Endothelial cell of umbilical vein (primary cell): ENCODE measurements at regions not wholly inside any gene's neighbourhood (a gene's known extent, or its start where the extent isn't known, plus 50 kb on each side); places are given as distances from the start of the nearest gene placed in this dataset.

Source experiments
- BruUV-seq: library from RNA; stranded (reverse); fragments of 400-500 nt; replicated peaks from 2 replicates; lab custom pipeline; 2021; lab: Mats Ljungman, UMichigan
- CTCF ChIA-PET: fragments of 300-600, 350-600 bp; sonication (Branson Sonifier 250); formaldehyde crosslinking; loops from one replicate; lab custom pipeline; 2021; ENCODE audit warnings: antibody characterized with exemption, inconsistent platforms; lab: Charles Lee
- POLR2A ChIA-PET: fragments of 300-600, 350-600 bp; sonication (Branson Sonifier 250); formaldehyde crosslinking; loops from one replicate; lab custom pipeline; 2021; ENCODE audit warnings: antibody characterized with exemption, inconsistent platforms; lab: Charles Lee
- DNase-seq: peaks from one replicate; pipeline ENCODE4 v3.0.0-alpha.2; 2011; ENCODE audit warnings: low read depth, low spot score
- FAIRE-seq: peaks from 2 replicates; lab custom pipeline; 2011; peaks lifted over from hg19 to GRCh38; lab: Jason Lieb, UNC
- H2AFZ ChIP-seq: 2 replicates; pipeline ENCODE4 v1.6.0; 2012; ENCODE audit warnings: low read depth, low read length, control low read depth, inconsistent platforms
- H3K27ac ChIP-seq: 2 replicates; pipeline ENCODE4 v1.5.1; 2011; ENCODE audit warnings: low read depth, mild to moderate bottlenecking, control low read depth, low read length, moderate library complexity; ENCODE audit not compliant: insufficient read depth
- H3K27me3 ChIP-seq, 2 experiments: 2 replicates each; pipeline versions ENCODE4 v1.6.0 to v1.6.1; 2011; ENCODE audit warnings: low read length in 2 of 2, mixed read lengths in 1 of 2; ENCODE audit not compliant: control insufficient read depth in 2 of 2, insufficient read depth in 2 of 2
- H3K36me3 ChIP-seq, 2 experiments: 2 replicates in 1 of 2; 3 replicates in 1 of 2; pipeline ENCODE4 v1.5.1; 2011; ENCODE audit warnings: low read length in 2 of 2, mild to moderate bottlenecking in 1 of 2, moderate library complexity in 1 of 2; ENCODE audit not compliant: control insufficient read depth in 2 of 2, insufficient read depth in 2 of 2; ENCODE audit errors: extremely low read depth in 1 of 2
- H3K4me1 ChIP-seq: 3 replicates; pipeline ENCODE4 v1.5.1; 2011; ENCODE audit warnings: mild to moderate bottlenecking, low read length; ENCODE audit not compliant: control insufficient read depth, insufficient read depth; ENCODE audit errors: extremely low read depth
- H3K4me2 ChIP-seq: 2 replicates; pipeline ENCODE4 v1.6.1; 2011; ENCODE audit warnings: low read length, control low read depth, mixed read lengths; ENCODE audit not compliant: insufficient read depth
- H3K4me3 ChIP-seq, 3 experiments: fragments of 200-600 bp in 1 of 3; sonication (generic), shearing (Covaris generic) in 1 of 3; replicated peaks in 1 of 3; 2 replicates each; pipeline ENCODE4 v1.5.1; 2011 to 2016; ENCODE audit warnings: control low read depth in 3 of 3, low read length in 3 of 3, mild to moderate bottlenecking in 2 of 3, inconsistent platforms in 1 of 3, low read depth in 1 of 3, moderate library complexity in 1 of 3; ENCODE audit not compliant: insufficient read depth in 1 of 3
- H3K79me2 ChIP-seq: 2 replicates; pipeline ENCODE4 v1.6.0; 2012; ENCODE audit warnings: low read length, inconsistent platforms; ENCODE audit not compliant: control insufficient read depth, insufficient read depth
- H3K9ac ChIP-seq: replicated peaks from 2 replicates; pipeline ENCODE3; 2011; ENCODE audit warnings: low read length, control low read depth; ENCODE audit not compliant: insufficient read depth; ENCODE audit errors: extremely low read depth
- H3K9me1 ChIP-seq: replicated peaks from 3 replicates; pipeline ENCODE4 v1.6.0; 2011; ENCODE audit warnings: mild to moderate bottlenecking, low read length; ENCODE audit not compliant: control insufficient read depth, insufficient read depth; ENCODE audit errors: extremely low read depth
- H3K9me3 ChIP-seq: replicated peaks from 2 replicates; pipeline ENCODE4 v1.5.1; 2012; ENCODE audit warnings: low read length, inconsistent platforms; ENCODE audit not compliant: control insufficient read depth, insufficient read depth
- H4K20me1 ChIP-seq: replicated peaks from 2 replicates; pipeline ENCODE3; 2011; ENCODE audit warnings: mild to moderate bottlenecking, low read length; ENCODE audit not compliant: control insufficient read depth, insufficient read depth; ENCODE audit errors: extremely low read depth
- EZH2 ChIP-seq: IDR thresholded peaks from 2 replicates; pipeline ENCODE4 v1.6.1; 2012; ENCODE audit warnings: borderline replicate concordance, low read depth, mild to moderate bottlenecking, moderate library complexity, low read length, inconsistent platforms; ENCODE audit not compliant: severe bottlenecking
- FOS ChIP-seq: IDR thresholded peaks from 2 replicates; pipeline ENCODE4 v1.6.1; 2011; ENCODE audit warnings: mild to moderate bottlenecking, low read length, moderate library complexity, borderline replicate concordance; ENCODE audit not compliant: insufficient read depth
- GATA2 ChIP-seq: IDR thresholded peaks from 2 replicates; pipeline ENCODE4 v1.7.0; 2011; ENCODE audit warnings: low read depth, mild to moderate bottlenecking, moderate library complexity, mixed read lengths, low read length; ENCODE audit not compliant: insufficient read length, insufficient read depth
- JUN ChIP-seq: IDR thresholded peaks from 2 replicates; pipeline ENCODE4 v1.6.1; 2011; ENCODE audit warnings: borderline replicate concordance, low read depth; ENCODE audit not compliant: insufficient read length, insufficient read depth
- MYC ChIP-seq: IDR thresholded peaks from one replicate; pipeline ENCODE4 v1.6.1; 2011; ENCODE audit warnings: mild to moderate bottlenecking, low read depth, low read length
- POLR2A ChIP-seq: IDR thresholded peaks from 2 replicates; pipeline ENCODE4 v1.6.1; 2012; ENCODE audit warnings: low read depth, mild to moderate bottlenecking, control low read depth, low read length
- POLR2AphosphoS5 ChIP-seq: IDR thresholded peaks from 2 replicates; pipeline ENCODE4 v1.6.1; 2012; ENCODE audit warnings: low read depth, mild to moderate bottlenecking, control low read depth, low read length, moderate library complexity; ENCODE audit not compliant: insufficient read depth
- dilution Hi-C: fragments of 300-500 bp; cut with MboI; formaldehyde crosslinking; loops from one replicate; pipeline ENCODE4 v1.15.0; 2019; ENCODE audit warnings: low sequenced_read_pairs; ENCODE audit not compliant: extremely low pct_ligation_motif_present
- intact Hi-C: fragments of 100-400 bp; cut with micrococcal nuclease; formaldehyde crosslinking; loops from one replicate; pipeline ENCODE4 v1.10.0; 2022
- TF ChIP-seq, protein P1 (sequence below): IDR thresholded peaks from 2 replicates; pipeline ENCODE4 v1.6.1; 2011; ENCODE audit not compliant: insufficient read depth, insufficient read length
- TF ChIP-seq, protein P2 (sequence below), 2 donors: IDR thresholded peaks; 1 replicate in 1 of 2; 2 replicates in 1 of 2; pipeline ENCODE4 v1.5.1; 2011; ENCODE audit warnings: low read length in 2 of 2, mild to moderate bottlenecking in 2 of 2, moderate library complexity in 2 of 2, control low read depth in 1 of 2, inconsistent platforms in 1 of 2, low read depth in 1 of 2; ENCODE audit not compliant: insufficient read depth in 1 of 2; ENCODE audit errors: extremely low read depth in 1 of 2

DNA sequence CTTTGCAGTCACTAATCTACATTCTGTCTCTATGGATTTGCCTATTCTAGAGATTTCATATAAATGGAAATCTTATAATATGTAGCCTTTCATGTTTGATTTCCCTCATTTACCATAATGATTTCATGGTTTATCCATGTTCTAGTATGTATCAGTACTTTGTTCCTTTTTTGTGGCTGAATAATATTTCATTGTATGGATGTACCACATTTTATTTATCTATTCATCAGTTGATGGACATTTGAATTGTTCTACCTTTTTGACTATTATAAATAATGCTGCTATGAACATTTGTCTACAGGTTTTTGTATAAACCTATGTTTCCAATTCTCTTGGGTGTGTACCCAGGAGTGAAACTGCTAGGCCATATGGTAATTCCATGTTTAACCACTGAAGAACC is 221.1 kb downstream of the ICOS start:
- H3K4me1 ChIP-seq, result no peaks in the 10 kb centered on the region
- FAIRE-seq (no peak), DNase-seq (no peak)
- intact Hi-C loops (no loop called here), dilution Hi-C loops (no loop called here)
- H3K9me1 ChIP-seq, result no peaks in the 10 kb centered on the region
- H3K9me3 ChIP-seq, result no peaks in the 10 kb centered on the region
- no peak overlapping the region for H3K4me3 ChIP-seq
- H2AFZ ChIP-seq, result no peak overlapping the region
- TF ChIP-seq, protein P1, sequence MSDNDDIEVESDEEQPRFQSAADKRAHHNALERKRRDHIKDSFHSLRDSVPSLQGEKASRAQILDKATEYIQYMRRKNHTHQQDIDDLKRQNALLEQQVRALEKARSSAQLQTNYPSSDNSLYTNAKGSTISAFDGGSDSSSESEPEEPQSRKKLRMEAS, result no peak
- TF ChIP-seq, protein P2, sequence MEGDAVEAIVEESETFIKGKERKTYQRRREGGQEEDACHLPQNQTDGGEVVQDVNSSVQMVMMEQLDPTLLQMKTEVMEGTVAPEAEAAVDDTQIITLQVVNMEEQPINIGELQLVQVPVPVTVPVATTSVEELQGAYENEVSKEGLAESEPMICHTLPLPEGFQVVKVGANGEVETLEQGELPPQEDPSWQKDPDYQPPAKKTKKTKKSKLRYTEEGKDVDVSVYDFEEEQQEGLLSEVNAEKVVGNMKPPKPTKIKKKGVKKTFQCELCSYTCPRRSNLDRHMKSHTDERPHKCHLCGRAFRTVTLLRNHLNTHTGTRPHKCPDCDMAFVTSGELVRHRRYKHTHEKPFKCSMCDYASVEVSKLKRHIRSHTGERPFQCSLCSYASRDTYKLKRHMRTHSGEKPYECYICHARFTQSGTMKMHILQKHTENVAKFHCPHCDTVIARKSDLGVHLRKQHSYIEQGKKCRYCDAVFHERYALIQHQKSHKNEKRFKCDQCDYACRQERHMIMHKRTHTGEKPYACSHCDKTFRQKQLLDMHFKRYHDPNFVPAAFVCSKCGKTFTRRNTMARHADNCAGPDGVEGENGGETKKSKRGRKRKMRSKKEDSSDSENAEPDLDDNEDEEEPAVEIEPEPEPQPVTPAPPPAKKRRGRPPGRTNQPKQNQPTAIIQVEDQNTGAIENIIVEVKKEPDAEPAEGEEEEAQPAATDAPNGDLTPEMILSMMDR (IDR thresholded peaks at IDR 0.05; ENCODE audit: extremely low read depth in 1 of 2, insufficient read depth in 1 of 2, low read depth in 1 of 2, low read length in 2 of 2), result no peak
- TF ChIP-seq POLR2AphosphoS5 (no peak), JUN (no peak), FOS (no peak), GATA2 (no peak), MYC (no peak), EZH2 (no peak), POLR2A (no peak)
- no peaks in the 10 kb centered on the region for H3K27me3 ChIP-seq
- H4K20me1 ChIP-seq, result no peaks in the 10 kb centered on the region
- H3K36me3 ChIP-seq, result no peaks in the 10 kb centered on the region
- CTCF ChIA-PET, result interaction anchor here (1.2 kb wide), 1 partner anchor 21 kb away, joined by 5 read pairs; no protein-coding TSS in a partner anchor
- H3K27ac ChIP-seq, result no peak overlapping the region
- no TSS peak for BruUV-seq
- POLR2A ChIA-PET, result no interaction called here
- H3K4me2 ChIP-seq, result no peak overlapping the region
- H3K79me2 ChIP-seq, result no peaks in the 10 kb centered on the region
- H3K9ac ChIP-seq, result no peak overlapping the region
